ENCODE measurements at regions not wholly inside any gene's neighbourhood (a gene's known extent, or its start where the extent isn't known, plus 50 kb on each side); places are given as distances from the start of the nearest gene placed in this dataset.

- peak; percentile 12 to 14 for DNase-seq
These were observed 209.3 kb upstream of the FOXN3 start for GRCh38 chr14:89626233-89626806.

DNA sequence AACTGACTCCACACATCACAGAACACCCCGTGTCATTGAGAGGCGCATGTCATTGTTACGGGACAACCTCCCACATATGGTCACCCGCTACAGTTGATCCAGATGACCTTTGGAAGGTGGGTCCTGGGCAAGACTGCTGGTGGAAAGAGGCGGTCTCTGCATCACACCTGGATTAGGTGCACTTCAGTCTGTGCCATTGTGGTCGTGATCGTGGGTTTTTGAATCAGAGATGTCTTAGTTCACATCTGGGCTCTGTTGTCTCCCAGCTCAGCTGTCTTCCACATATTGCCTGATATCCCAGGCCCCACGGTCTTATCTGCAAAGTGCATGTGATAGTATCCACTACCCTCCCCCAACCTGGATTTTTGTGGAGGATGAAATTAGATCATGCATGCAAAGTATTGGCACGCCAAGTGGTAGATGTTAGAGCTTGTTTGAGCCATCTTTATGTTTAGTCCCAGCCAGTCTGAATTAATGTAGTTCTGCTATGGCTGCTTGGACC lies 208.7 kb upstream of the FOXN3 start:
- no peak for DNase-seq

GRCh38 chr14:89625244-89625713 lies 208.2 kb upstream of the FOXN3 start:
- no peak for DNase-seq

GRCh38 chr14:89624500-89625156 lies 207.6 kb upstream of the FOXN3 start:
- DNase-seq, result no peak

DNA sequence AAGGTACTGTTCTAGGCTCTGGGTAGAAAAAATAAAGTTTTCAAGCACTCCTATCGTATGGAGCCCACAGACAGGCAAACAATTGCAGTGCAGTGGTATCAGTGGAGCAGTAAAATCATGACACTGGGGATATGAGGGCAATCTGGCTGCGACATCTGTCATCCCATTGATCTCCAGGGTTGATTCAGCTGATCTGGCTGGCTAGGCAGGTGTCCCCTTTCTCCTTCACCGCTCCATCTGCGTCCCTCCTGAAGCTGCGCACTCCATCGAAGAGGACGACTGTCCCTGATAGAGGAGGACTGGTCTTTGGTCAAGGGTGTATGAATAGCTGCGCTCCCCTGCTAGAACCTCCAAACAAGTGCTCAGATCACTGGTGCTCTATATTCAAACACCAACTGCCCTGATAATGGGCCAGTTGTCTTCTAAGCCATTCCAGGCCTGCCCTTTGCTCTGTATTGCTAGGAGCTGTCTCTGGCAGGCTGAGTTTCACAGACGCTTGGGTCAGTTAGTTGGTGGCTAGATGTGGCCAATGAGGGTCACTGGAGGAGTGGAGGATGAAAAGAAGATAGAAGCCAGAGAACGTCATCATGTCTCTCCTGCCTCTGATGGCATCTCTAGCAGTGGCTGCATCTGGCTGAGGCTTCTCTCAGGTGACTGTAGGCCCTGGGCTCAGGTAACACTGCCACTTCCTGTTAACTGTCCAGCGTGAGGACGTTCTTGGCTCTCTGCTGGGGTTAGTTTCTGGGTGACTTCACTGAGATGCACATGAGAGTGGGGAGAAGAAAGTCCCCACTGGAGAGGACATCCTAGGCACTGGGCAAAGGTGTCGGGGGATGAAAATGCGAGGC lies 205.0 kb upstream of the FOXN3 start:
- DNase-seq, result no peak

DNA sequence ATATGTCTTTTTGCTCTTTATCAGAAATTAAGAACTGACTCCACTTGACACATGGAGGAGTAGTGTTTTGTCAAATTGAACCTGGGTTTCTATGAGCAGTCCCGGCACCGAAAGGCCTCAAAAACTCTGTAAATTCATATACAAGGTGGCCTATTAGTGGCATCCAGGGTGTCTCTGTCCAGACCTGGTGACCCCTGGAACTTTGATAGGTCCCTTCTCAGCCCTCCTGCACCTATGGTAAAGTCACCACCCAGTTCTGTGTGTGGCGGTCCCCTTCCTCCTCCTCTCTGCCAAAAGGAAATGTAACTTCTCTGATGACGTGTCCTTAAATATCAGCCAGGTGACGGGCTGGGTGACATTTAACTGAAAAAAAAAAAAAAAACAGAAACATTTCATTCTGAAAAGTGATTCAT lies 204.0 kb upstream of the FOXN3 start:
- no peak for DNase-seq

DNA sequence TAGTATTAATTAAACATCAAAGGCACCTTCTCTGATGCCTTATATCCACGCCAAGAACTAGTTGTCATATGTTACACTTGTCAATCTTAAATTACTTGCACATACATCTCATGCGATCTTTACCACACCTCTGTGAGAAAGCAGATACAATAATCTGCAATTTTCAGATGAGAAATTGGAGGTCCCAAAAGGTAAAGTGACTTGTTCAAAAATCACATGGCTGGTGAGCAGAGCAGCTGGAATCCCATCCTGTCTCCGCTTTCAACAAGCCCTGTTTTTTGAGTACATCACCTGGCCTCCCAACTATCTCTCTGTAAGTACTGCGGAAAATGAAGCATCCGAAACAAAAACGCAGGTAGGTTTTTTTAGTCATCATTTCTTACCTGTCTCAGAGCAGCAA lies 203.4 kb upstream of the FOXN3 start:
- DNase-seq, result no peak

- DNase-seq, result no peak
These were observed 202.6 kb upstream of the FOXN3 start for GRCh38 chr14:89619596-89619995.

DNA sequence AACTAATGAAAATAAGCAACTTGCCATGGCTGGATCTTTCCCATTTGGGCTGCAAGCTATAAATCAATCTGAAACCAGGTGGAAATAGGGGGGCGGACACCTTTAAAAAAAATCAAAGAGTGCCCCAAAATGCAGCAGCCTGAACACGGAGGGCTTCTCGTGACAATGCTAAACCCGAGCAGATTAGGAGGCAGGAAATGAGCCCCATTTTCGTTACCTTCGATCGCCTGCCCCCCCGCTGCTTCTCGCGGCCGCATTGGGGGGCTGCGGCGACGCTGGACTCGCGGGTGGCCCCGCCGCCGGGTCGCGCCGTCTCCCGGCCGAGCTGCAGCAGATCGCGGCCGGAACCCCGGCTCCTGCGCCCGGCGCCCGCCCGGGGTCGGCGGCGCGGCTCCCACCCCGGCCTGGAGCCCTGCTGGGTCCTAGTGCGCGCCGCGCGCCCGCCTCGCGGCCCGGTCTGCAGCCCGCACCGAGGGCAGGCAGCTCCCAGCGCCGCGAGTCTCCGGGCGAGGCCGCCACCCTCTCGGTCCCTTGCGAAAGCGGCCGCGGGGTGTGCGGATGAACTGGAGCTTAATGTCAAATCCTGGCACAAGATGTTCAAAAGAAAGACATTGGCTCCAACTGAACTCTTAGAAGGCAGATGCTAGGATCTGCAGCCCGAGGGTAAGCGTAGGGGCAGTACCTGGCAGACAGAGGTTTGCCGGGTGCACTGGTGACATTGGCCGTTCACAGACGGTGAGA lies 201.9 kb upstream of the FOXN3 start:
- peak; percentile 59 to 68 for DNase-seq

DNA sequence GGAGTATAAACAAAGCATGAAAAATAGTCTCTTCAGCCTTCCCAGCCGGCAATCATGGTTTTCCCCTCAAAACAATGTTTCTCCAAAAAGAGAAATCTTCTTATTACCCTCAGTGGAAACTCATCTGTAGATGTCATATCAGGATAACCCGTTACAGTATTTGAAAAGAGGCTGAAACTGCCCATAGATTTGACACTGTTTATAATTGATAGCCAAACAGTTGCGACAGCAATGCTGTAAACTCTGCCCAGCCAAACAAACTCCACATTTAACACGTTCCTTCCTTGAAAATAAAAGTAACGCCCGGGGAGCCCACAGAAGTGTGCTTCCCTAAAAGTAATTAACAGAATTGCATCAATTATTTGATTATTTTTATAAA lies 201.3 kb upstream of the FOXN3 start:
- DNase-seq, result peak; percentile 23 to 36

DNA sequence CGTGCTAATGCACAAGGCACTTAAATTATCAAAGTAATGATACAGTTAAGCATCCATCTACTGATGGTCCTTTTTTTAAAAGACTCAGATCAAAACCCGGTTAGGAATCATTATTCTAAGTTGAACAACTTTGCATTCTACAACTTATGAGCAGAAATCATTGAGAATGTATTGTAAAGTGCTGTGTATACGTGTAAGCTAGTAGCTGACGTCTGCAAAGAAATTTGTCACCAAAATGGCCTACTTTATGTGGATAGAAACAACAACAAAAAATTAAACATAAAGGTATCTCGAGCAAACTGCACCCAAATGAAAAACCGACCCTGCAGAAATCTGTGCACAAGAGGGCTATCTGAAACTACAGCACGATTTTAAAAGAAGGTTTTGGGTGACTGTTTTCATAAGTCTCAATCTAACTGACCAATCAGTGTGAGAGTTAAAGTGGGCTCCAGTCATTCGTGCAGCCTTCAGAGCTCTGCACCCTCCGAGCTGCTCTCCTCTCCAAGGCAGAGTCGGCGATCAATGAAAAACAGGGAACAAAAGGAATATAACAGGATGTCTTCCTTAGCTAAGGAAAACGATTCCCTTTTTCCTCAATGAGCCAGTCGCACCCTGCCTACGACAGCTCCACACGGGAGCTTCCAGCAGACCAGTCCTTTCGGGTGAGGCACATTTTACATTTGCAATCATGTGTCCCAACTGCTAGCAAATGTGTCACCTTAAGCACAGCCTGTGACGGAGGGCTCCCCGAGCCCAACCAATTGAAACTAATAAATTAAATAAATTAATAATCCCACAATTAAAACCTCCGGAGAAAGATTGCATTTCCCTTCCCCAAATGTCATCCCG lies 200.7 kb upstream of the FOXN3 start:
- DNase-seq, result peak; percentile 13 to 32

- DNase-seq, result peak in 1 of 2 donors; percentile 15
These were observed 199.9 kb upstream of the FOXN3 start for GRCh38 chr14:89616852-89617341.

GRCh38 chr14:89616425-89616824 lies 199.4 kb upstream of the FOXN3 start:
- DNase-seq, result no peak

DNA sequence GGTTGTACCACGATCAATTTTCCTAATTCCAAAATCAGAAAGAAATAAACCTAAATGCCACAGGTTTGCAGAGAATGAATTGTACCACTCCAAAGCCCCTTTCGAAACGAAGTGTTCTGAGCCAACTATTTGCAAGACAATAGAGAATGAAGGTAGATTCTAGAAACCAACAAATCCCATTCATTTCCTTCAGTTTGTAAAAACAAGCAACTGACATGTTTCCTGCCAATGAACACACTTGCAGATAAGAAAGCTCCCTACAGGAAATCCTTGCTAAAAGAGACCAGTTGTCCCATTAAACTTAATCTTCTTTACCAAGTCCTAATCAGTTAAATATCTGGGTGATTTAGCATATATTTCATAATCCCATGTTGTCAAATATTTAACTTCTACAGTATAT lies 198.4 kb upstream of the FOXN3 start:
- no peak for DNase-seq

DNA sequence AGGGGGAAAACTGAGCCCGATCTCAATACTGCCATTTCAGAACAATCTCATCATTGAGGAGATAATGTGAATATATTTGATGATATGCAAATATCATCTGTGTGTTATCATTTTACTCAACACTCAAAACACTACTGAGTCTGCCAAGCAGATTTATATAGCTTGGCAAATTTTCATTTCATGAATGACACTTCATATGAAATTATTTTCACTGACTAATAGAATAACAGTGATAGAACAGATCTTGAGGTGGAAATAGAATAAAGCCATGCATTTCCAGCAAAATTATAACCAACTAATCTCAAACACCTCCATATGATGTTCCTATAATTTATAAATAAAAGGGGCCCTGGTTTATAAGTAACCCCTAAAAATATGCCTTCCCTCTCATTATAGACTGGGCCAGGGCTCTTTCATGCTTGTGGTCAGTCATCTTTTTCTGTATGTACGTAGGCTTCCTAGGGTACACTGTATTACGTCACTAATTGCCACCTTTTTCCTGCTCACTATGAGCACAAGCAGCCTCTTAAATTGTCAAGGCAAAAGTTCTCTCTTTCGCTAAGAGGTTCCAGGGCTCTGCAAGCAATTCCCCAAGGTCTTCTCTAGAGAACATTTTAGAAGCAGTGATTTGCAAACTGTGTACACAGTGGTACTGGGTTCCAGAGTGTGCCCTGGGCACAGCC lies 197.1 kb upstream of the FOXN3 start:
- DNase-seq, result no peak

GRCh38 chr14:89613260-89614008 lies 196.4 kb upstream of the FOXN3 start:
- DNase-seq, result no peak

DNA sequence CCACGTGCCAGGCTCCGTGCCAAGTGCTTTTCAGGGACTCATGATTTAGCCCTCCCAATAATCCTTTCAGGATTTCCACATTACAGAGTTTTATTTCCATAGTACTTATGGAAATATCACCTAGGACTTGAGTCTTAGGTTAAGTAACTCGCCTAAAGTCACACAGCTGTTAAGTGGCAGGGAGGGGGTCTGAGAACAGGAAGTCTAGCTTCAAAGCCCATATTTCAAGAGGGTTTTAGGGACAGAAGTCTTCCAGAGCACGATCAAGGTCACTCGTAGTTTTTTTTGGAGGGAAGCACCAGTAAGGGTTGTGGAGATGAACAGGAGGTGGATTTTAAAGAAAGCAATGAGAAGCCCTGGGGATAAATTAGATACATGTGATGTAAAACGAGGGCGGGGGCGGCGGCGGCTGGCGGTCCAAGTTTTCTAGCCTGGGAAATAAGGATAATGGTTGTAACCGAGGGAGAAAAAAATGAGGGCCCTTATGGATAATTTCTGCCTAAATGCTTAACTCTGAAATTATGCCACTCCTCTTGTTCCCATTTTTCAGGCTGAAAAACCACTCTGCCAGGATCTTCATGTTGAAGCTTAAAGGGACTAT lies 192.6 kb upstream of the FOXN3 start:
- DNase-seq, result no peak

- no peak for DNase-seq
These were observed 190.4 kb upstream of the FOXN3 start for GRCh38 chr14:89607453-89607852.

DNA sequence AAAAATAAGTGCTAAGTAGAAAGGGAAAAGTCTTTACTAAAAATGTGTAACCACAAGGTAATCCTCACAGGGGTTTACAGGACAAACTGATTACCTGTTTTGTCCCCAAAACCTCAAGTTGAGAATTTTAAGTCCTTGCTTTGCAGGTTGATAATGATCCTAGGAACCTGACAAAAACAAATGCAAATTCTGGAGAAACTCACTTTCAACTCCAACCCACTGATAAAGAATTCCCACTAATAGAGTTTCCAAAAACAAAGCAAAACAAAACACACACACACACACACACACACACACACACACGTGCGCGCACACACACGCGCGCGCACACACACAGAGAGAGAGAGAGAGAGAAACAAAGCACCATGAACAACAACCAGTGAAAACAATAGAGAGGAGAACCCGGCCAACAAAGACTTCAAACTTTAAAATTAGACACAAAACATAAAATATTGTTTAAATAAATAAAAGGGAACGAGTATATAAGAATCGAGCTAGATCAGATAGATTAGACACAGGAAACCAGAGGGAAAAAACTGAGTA lies 187.0 kb upstream of the FOXN3 start:
- no peak for DNase-seq

All from inflammatory macrophage (primary cell).